ENCODE measurements at regions not wholly inside any gene's neighbourhood (a gene's known extent, or its start where the extent isn't known, plus 50 kb on each side); places are given as distances from the start of the nearest gene placed in this dataset.

DNA sequence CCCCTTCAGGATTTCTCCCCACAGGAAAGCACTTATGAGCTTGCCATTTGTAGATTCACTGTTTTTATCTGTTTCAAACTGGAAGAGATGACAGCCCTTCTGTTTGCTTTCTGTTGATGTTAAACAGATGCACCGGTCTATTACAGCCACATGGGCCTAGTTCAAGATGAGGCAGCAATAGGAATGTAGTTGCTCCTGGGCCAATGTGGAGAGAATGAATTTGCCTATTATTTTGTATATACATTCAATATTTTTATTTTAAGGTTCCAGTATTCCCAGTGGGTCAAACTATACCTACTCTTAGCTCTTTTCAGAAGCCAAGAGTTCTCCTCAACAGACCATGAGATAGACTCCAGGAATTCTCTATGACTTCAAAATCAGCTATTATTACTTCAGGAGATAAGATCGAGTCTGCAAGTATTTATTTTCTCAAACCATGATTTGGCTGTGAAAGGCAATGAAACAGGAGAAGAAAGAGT is 461.6 kb downstream of the RASEF start:
- H3K4me3 ChIP-seq (ENCODE audit: control insufficient read depth, low read depth, low read length): no peak overlapping the region
- DNase-seq (ENCODE audit: low read depth): peak; percentile 36
- TF ChIP-seq, protein P1, sequence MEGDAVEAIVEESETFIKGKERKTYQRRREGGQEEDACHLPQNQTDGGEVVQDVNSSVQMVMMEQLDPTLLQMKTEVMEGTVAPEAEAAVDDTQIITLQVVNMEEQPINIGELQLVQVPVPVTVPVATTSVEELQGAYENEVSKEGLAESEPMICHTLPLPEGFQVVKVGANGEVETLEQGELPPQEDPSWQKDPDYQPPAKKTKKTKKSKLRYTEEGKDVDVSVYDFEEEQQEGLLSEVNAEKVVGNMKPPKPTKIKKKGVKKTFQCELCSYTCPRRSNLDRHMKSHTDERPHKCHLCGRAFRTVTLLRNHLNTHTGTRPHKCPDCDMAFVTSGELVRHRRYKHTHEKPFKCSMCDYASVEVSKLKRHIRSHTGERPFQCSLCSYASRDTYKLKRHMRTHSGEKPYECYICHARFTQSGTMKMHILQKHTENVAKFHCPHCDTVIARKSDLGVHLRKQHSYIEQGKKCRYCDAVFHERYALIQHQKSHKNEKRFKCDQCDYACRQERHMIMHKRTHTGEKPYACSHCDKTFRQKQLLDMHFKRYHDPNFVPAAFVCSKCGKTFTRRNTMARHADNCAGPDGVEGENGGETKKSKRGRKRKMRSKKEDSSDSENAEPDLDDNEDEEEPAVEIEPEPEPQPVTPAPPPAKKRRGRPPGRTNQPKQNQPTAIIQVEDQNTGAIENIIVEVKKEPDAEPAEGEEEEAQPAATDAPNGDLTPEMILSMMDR (conservative IDR thresholded peaks at IDR 0.05; ENCODE audit: control insufficient read depth, insufficient read depth, low read depth, low read length): no peak

DNA sequence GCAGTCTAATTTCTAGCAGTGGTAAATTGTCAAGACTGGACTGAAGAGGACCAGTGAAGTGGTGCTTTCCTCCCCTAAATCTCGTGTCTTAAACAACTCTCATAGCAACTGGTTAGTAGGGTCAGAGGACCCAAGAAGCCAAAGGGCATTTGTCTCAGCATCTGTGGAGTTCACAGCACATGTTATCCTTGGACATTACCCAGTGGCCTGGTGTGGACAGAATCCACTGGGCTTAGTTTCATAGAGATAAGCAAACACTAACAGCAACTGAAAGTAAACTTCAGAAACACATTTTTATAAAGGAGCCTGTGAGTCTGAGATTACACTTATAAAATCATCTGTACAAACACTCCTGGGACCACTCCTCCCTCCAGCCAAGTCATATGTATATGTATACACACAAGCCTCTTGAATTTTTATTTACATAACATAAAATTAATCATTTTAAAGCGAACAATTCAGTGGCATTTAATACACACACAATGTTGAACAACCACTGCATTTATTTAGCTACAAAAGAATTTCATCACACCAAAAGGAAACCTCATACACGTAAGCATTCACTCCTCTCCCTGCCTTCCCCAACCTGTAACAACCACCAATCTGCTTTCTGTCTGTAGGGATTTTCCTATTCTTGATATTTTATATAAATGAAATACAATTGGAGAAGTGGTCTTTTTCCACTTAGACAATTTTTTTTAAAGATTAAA is 457.8 kb downstream of the RASEF start:
- no peak for DNase-seq (ENCODE audit: low read depth)
- TF ChIP-seq, protein P1 (conservative IDR thresholded peaks at IDR 0.05; ENCODE audit: control insufficient read depth, insufficient read depth, low read depth, low read length): no peak
- H3K4me3 ChIP-seq (ENCODE audit: control insufficient read depth, low read depth, low read length): no peak overlapping the region

DNA sequence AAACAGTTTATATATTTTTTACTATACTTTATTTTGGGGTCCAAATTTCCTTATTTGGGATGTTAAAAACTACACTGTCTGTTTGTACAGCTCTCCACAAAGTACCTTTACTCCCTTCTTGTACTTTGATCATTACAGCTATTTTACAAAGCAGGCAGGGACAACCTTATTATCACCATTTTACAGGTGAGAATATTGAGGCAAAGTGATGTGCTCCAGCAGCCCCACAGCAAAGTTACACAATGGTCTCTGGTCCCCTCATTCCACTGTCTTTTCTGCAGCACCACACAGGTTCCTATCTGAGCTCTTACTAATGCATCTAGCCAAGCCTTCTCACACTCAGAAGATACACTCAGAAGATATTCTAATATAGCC is 457.3 kb downstream of the RASEF start:
- TF ChIP-seq, protein P1 (conservative IDR thresholded peaks at IDR 0.05; ENCODE audit: control insufficient read depth, insufficient read depth, low read depth, low read length): no peak
- no peak for DNase-seq (ENCODE audit: low read depth)
- no peak overlapping the region for H3K4me3 ChIP-seq (ENCODE audit: control insufficient read depth, low read depth, low read length)

DNA sequence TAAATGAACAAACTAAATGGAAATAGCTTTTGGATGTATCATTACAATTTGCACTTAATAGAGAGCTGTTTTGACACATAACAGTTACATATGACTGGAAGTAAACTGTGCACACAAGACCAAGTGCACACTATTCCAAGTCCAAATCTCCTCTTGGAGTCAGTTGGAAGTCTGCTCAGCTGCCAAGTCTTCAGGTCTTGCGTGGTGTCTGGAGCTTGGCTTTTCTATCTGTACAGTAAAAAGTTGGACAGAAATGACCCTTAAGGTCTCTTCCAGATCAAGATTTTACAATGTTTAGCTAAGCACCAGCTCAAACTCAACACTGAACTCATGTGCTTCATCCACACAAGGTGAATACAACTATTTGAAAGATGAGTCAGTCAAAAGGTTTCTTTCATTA is 456.9 kb downstream of the RASEF start:
- TF ChIP-seq, protein P1 (conservative IDR thresholded peaks at IDR 0.05; ENCODE audit: control insufficient read depth, insufficient read depth, low read depth, low read length): no peak
- H3K4me3 ChIP-seq (ENCODE audit: control insufficient read depth, low read depth, low read length): no peak overlapping the region
- no peak for DNase-seq (ENCODE audit: low read depth)

DNA sequence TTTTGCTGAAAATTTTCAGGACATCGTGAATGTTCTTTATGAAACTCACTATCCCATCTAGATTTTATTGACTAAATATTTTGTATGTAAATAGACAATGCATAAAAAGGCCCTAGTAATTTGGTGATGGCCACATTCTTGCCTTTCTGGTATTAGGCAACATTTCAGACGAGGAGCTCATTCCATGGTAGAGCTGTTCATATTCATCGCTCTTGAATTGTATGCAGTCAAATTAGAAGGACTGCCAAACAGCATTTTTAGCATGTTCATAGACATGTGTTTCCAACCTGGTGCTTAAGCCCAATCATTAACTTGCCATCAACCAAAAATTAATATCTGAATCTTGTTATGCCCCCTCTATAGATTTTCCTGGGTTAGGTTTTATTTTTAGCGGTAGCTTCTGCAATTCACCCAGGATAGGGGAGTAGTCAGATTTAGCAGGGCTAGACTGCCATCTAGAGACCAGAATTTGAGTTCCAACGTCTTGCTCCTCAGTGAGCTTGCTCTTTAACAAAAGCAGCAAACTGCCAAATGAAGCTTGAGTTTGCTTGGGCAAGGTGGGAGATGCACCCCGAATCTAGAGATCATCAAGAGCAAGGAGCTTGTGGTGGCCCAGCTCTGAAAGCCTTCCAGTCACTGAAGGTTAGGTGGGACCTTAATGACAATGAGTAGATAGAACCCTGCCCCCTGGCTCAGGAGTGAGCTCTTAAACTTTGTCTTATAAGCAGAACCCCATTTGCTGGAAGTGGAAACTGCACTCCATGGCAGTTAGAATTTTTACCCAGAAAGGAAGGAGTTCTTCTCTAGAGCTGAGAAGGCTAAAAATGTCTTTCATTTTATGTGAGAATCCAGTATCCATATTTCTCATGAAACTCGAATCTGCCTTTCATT is 456.2 kb downstream of the RASEF start:
- DNase-seq (ENCODE audit: low read depth): peak; percentile 74
- TF ChIP-seq, protein P1 (conservative IDR thresholded peaks at IDR 0.05; ENCODE audit: control insufficient read depth, insufficient read depth, low read depth, low read length): peak; percentile 63
- no peak overlapping the region for H3K4me3 ChIP-seq (ENCODE audit: control insufficient read depth, low read depth, low read length)

DNA sequence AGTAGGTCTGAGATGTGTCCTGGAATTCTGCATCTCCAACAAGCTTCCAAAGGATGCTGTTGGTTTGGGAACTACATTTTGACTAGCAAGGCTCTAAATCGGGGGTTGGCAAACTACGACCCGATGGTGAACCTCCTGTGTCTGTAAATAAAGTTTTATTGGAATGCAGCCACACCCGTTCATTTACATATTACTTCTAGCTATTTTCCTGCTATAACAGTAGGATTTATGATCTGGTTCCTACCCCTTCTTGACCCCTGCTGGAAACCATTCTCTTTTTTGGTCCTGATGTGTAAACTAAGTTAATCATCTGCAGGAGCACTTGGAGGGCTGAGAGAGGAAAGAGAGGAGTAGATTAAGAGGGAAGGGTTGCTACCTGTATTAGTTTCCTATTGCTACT is 454.5 kb downstream of the RASEF start:
- TF ChIP-seq, protein P1 (conservative IDR thresholded peaks at IDR 0.05; ENCODE audit: control insufficient read depth, insufficient read depth, low read depth, low read length): no peak
- no peak overlapping the region for H3K4me3 ChIP-seq (ENCODE audit: control insufficient read depth, low read depth, low read length)
- DNase-seq (ENCODE audit: low read depth): no peak

All from fibroblast of mammary gland (primary cell).